ENCODE measurements at regions not wholly inside any gene's neighbourhood (a gene's known extent, or its start where the extent isn't known, plus 50 kb on each side); places are given as distances from the start of the nearest gene placed in this dataset.
"Not testable (repeated sequence)": the region's sequence is repeated elsewhere in the genome, so short reads cannot be mapped to it uniquely, and the experiment has no call there.

- no peak for TF ChIP-seq KDM5A (IDR thresholded peaks at IDR 0.05)
- TF ChIP-seq GATA3 (IDR thresholded peaks at IDR 0.05; ENCODE audit: borderline replicate concordance) = no peak
- no peak for TF ChIP-seq HDAC2 (IDR thresholded peaks at IDR 0.05)
- TF ChIP-seq NPAS2 (CRISPR knock-in tag; IDR thresholded peaks at IDR 0.05; ENCODE audit: borderline replicate concordance) = no peak
- TF ChIP-seq POLR2A (IDR thresholded peaks at IDR 0.05; ENCODE audit: low read length) = no peak
- no peak for TF ChIP-seq SMC3 (IDR thresholded peaks at IDR 0.05)
- no peak for TF ChIP-seq ZSCAN20 (CRISPR knock-in tag; IDR thresholded peaks at IDR 0.05)
- TF ChIP-seq MAFK (IDR thresholded peaks at IDR 0.05; ENCODE audit: partially characterized antibody) = no peak
- TF ChIP-seq REST (IDR thresholded peaks at IDR 0.05) = no peak
These were observed 625.4 kb upstream of the LRFN5 start (continued) for GRCh38 chr14:40981247-40981646.

- H3K9me3 ChIP-seq; POLR2A ChIA-PET; CTCF ChIA-PET; DNase-seq (ENCODE audit: low read depth in 1 of 2, low spot score in 1 of 2); H3K4me2 ChIP-seq; ATAC-seq; H3K27ac ChIP-seq; FAIRE-seq; H3K4me3 ChIP-seq; H3K4me1 ChIP-seq: not testable (repeated sequence)
- whole genome bisulfite sequencing (ENCODE audit: missing lambda C conversion rate) = 5% methylated on average over 2 of the region's 2 CpGs
These were observed 646.4 kb upstream of the LRFN5 start for GRCh38 chr14:40960257-40960656.

- DNase-seq (ENCODE audit: low read depth in 1 of 2, low spot score in 1 of 2) = no peak
These were observed 651.6 kb upstream of the LRFN5 start for GRCh38 chr14:40955131-40955505.

More at GRCh38 chr14:40955131-40955505, 651.6 kb upstream of the LRFN5 start:
- Histone ChIP-seq H3K4me2 (no peak overlapping the region), H3K4me1 (no peaks in the 10 kb centered on the region), H3K9me3 (no peaks in the 10 kb centered on the region), H3K4me3 (no peak overlapping the region), H3K27ac (no peak overlapping the region)
- ATAC-seq (no peak), FAIRE-seq (no peak)
- WGBS (ENCODE audit: missing lambda C conversion rate) = 8% methylated on average over 2 of the region's 2 CpGs
- POLR2A ChIA-PET = no interaction called here
- TF ChIP-seq CBX8 (IDR thresholded peaks at IDR 0.05) (no peak), FOXS1 (CRISPR knock-in tag; IDR thresholded peaks at IDR 0.05) (no peak), HOXB5 (CRISPR knock-in tag; IDR thresholded peaks at IDR 0.05) (no peak), CEBPB (IDR thresholded peaks at IDR 0.05) (no peak), ZFP36 (IDR thresholded peaks at IDR 0.05; ENCODE audit: borderline replicate concordance, partially characterized antibody) (no peak), REST (IDR thresholded peaks at IDR 0.05) (no peak), PBX3 (IDR thresholded peaks at IDR 0.05) (no peak), KDM5A (IDR thresholded peaks at IDR 0.05) (no peak), RNF2 (IDR thresholded peaks at IDR 0.05; ENCODE audit: borderline replicate concordance, low read depth) (no peak), POLR2AphosphoS2 (conservative IDR thresholded peaks at IDR 0.05; ENCODE audit: low read length) (no peak), ATOH8 (CRISPR knock-in tag; IDR thresholded peaks at IDR 0.05; ENCODE audit: low read depth) (no peak), BCL3 (IDR thresholded peaks at IDR 0.05) (no peak), TFCP2L1 (CRISPR knock-in tag; IDR thresholded peaks at IDR 0.05) (no peak)
- CTCF ChIA-PET = no interaction called here

All from A549 (cell line).